Ascending aorta (tissue), 2 donors: ENCODE measurements at regions not wholly inside any gene's neighbourhood (a gene's known extent, or its start where the extent isn't known, plus 50 kb on each side); places are given as distances from the start of the nearest gene placed in this dataset.

Source experiments
- DNase-seq, 2 donors: peaks; one replicate each; pipeline ENCODE4 v3.0.0-alpha.2; 2019; ENCODE audit warnings: low spot score in 2 of 2
- H3K27ac ChIP-seq, 2 donors: fragments of 200-600 bp; sonication (generic); one replicate each; pipeline ENCODE4 v1.5.1; 2016 to 2017; ENCODE audit warnings: mild to moderate bottlenecking in 1 of 2
- H3K27me3 ChIP-seq: fragments of 200-600 bp; sonication (generic); one replicate; pipeline ENCODE4 v1.5.1; 2017
- H3K36me3 ChIP-seq, 2 donors: fragments of 200-600 bp; sonication (generic); one replicate each; pipeline ENCODE4 v1.5.1; 2016
- H3K4me1 ChIP-seq, 2 donors: fragments of 200-600 bp; sonication (generic); one replicate each; pipeline ENCODE4 v1.5.1; 2016 to 2017; ENCODE audit warnings: mild to moderate bottlenecking in 1 of 2
- H3K4me3 ChIP-seq, 2 donors: fragments of 200-600 bp; sonication (generic); one replicate each; pipeline ENCODE4 v1.5.1; 2016 to 2017; ENCODE audit warnings: mild to moderate bottlenecking in 1 of 2
- H3K9me3 ChIP-seq, 2 donors: fragments of 200-600 bp; sonication (generic); one replicate each; pipeline ENCODE4 v1.5.1; 2016
- CTCF ChIP-seq, 3 experiments: fragments of 200-600 bp in 2 of 3; fragments of 450-650 bp in 1 of 3; sonication (generic) in 2 of 3; IDR thresholded peaks; one replicate each; pipeline ENCODE4 v1.5.1; 2016 to 2019; ENCODE audit warnings: antibody characterized with exemption in 3 of 3, mild to moderate bottlenecking in 1 of 3, moderate library complexity in 1 of 3
- intact Hi-C: fragments of 100-400 bp; cut with DNase I; formaldehyde crosslinking; loops from one replicate; pipeline ENCODE4 v1.15.1; 2023

- no peaks in the 10 kb centered on the region for H3K9me3 ChIP-seq
- no peak overlapping the region for H3K4me3 ChIP-seq
- H3K36me3 ChIP-seq, result no peaks in the 10 kb centered on the region
- no peak overlapping the region for H3K27ac ChIP-seq
- DNase-seq, result no peak
- intact Hi-C loops, result no loop called here
- no peaks in the 10 kb centered on the region for H3K4me1 ChIP-seq
- no peaks in the 10 kb centered on the region for H3K27me3 ChIP-seq
- TF ChIP-seq CTCF (IDR thresholded peaks at IDR 0.05), result no peak
These were observed 86.8 kb upstream of the RAB4A start for GRCh38 chr1:229184066-229184465.

- Histone ChIP-seq H3K36me3 (no peaks in the 10 kb centered on the region), H3K4me3 (no peak overlapping the region), H3K4me1 (no peaks in the 10 kb centered on the region), H3K9me3 (no peaks in the 10 kb centered on the region), H3K27me3 (no peaks in the 10 kb centered on the region), H3K27ac (no peak overlapping the region)
- intact Hi-C loops, result no loop called here
- no peak for TF ChIP-seq CTCF (IDR thresholded peaks at IDR 0.05)
- no peak for DNase-seq
These were observed 84.9 kb upstream of the RAB4A start for GRCh38 chr1:229185963-229186362.

- DNase-seq, result no peak
- no peak for TF ChIP-seq CTCF (IDR thresholded peaks at IDR 0.05)
- H3K27ac ChIP-seq, result no peak overlapping the region
- intact Hi-C loops, result no loop called here
- no peak overlapping the region for H3K4me3 ChIP-seq
- H3K4me1 ChIP-seq, result no peaks in the 10 kb centered on the region
- no peaks in the 10 kb centered on the region for H3K36me3 ChIP-seq
- H3K9me3 ChIP-seq, result no peaks in the 10 kb centered on the region
- H3K27me3 ChIP-seq, result no peaks in the 10 kb centered on the region
These were observed 84.4 kb upstream of the RAB4A start for GRCh38 chr1:229186373-229187056.

- no peak overlapping the region for H3K27ac ChIP-seq
- no peak for DNase-seq
- H3K4me1 ChIP-seq, result no peaks in the 10 kb centered on the region
- H3K4me3 ChIP-seq, result no peak overlapping the region
- intact Hi-C loops, result no loop called here
- no peaks in the 10 kb centered on the region for H3K9me3 ChIP-seq
- no peak for TF ChIP-seq CTCF (IDR thresholded peaks at IDR 0.05)
- H3K27me3 ChIP-seq, result no peaks in the 10 kb centered on the region
- no peaks in the 10 kb centered on the region for H3K36me3 ChIP-seq
These were observed 80.8 kb upstream of the RAB4A start for GRCh38 chr1:229190057-229190575.

- intact Hi-C loops, result no loop called here
- H3K4me3 ChIP-seq, result no peak overlapping the region
- no peak for DNase-seq
- H3K27ac ChIP-seq, result no peak overlapping the region
- H3K4me1 ChIP-seq, result no peaks in the 10 kb centered on the region
- no peaks in the 10 kb centered on the region for H3K9me3 ChIP-seq
- no peaks in the 10 kb centered on the region for H3K36me3 ChIP-seq
- H3K27me3 ChIP-seq, result no peaks in the 10 kb centered on the region
- no peak for TF ChIP-seq CTCF (IDR thresholded peaks at IDR 0.05)
These were observed 79.7 kb upstream of the RAB4A start for GRCh38 chr1:229191066-229191674.
